HCT116 (cell line): ENCODE measurements at regions not wholly inside any gene's neighbourhood (a gene's known extent, or its start where the extent isn't known, plus 50 kb on each side); places are given as distances from the start of the nearest gene placed in this dataset.

ENCODE experiments used
- EGR1 ChIP-seq: IDR thresholded peaks from 2 replicates; pipeline ENCODE4 v1.6.1; 2012; ENCODE audit warnings: low read depth
- EZH2 ChIP-seq: fragments of 200-600 bp; sonication (generic); IDR thresholded peaks from 2 replicates; pipeline ENCODE4 v1.6.1; 2017; ENCODE audit warnings: antibody characterized with exemption, mixed run types
- EZH2phosphoT487 ChIP-seq: fragments of 200-600 bp; IDR thresholded peaks from 2 replicates; pipeline ENCODE4 v1.6.1; 2018; ENCODE audit warnings: antibody characterized with exemption, borderline replicate concordance
- JUND ChIP-seq: IDR thresholded peaks from 2 replicates; pipeline ENCODE4 v1.6.1; 2012
- MAX ChIP-seq: IDR thresholded peaks from 2 replicates; pipeline ENCODE4 v1.6.1; 2012
- POLR2A ChIP-seq: IDR thresholded peaks from 2 replicates; pipeline ENCODE4 v1.7.0; 2011; ENCODE audit warnings: borderline replicate concordance; ENCODE audit not compliant: insufficient read depth, insufficient read length; ENCODE audit errors: extremely low read depth
- RAD21 ChIP-seq: IDR thresholded peaks from 2 replicates; pipeline ENCODE4 v1.6.1; 2012; ENCODE audit warnings: low read depth, mild to moderate bottlenecking
- REST ChIP-seq: IDR thresholded peaks from 2 replicates; pipeline ENCODE4 v1.6.1; 2012; ENCODE audit warnings: low read depth
- SIN3A ChIP-seq: IDR thresholded peaks from 2 replicates; pipeline ENCODE4 v1.6.1; 2012; ENCODE audit warnings: low read depth
- TCF7L2 ChIP-seq: IDR thresholded peaks from 2 replicates; pipeline ENCODE4 v1.7.0; 2011; ENCODE audit warnings: borderline replicate concordance, inconsistent platforms; ENCODE audit not compliant: insufficient read depth, insufficient read length; ENCODE audit errors: extremely low read depth
- ZNF274 ChIP-seq: fragments of 200-500 bp; sonication (Bioruptor generic); IDR thresholded peaks from 2 replicates; pipeline ENCODE4 v1.6.1; 2014; ENCODE audit warnings: mild to moderate bottlenecking, low read depth, low read length, inconsistent platforms
- TF ChIP-seq, protein P1 (sequence below), 3 experiments: fragments of 200-600 bp in 1 of 3; sonication (generic) in 1 of 3; IDR thresholded peaks in 2 of 3; conservative IDR thresholded peaks in 1 of 3; 2 replicates each; pipeline ENCODE4 v1.5.1; 2012 to 2017; ENCODE audit warnings: low read depth in 2 of 3, low read length in 2 of 3, antibody characterized with exemption in 1 of 3, borderline replicate concordance in 1 of 3, control low read depth in 1 of 3, mild to moderate bottlenecking in 1 of 3, mixed read lengths in 1 of 3, mixed run types in 1 of 3, moderate library complexity in 1 of 3; ENCODE audit not compliant: insufficient read depth in 1 of 3
- TF ChIP-seq, protein P2 (sequence below): IDR thresholded peaks from 2 replicates; pipeline ENCODE4 v1.6.1; 2011; ENCODE audit warnings: mild to moderate bottlenecking, low read length, moderate library complexity; ENCODE audit not compliant: insufficient replicate concordance; ENCODE audit errors: extremely low read depth

- TF ChIP-seq, protein P1, sequence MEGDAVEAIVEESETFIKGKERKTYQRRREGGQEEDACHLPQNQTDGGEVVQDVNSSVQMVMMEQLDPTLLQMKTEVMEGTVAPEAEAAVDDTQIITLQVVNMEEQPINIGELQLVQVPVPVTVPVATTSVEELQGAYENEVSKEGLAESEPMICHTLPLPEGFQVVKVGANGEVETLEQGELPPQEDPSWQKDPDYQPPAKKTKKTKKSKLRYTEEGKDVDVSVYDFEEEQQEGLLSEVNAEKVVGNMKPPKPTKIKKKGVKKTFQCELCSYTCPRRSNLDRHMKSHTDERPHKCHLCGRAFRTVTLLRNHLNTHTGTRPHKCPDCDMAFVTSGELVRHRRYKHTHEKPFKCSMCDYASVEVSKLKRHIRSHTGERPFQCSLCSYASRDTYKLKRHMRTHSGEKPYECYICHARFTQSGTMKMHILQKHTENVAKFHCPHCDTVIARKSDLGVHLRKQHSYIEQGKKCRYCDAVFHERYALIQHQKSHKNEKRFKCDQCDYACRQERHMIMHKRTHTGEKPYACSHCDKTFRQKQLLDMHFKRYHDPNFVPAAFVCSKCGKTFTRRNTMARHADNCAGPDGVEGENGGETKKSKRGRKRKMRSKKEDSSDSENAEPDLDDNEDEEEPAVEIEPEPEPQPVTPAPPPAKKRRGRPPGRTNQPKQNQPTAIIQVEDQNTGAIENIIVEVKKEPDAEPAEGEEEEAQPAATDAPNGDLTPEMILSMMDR (IDR thresholded peaks at IDR 0.05 in 2 of 3, conservative IDR thresholded peaks at IDR 0.05 in 1 of 3; ENCODE audit: borderline replicate concordance in 1 of 3, insufficient read depth in 1 of 3, low read depth in 2 of 3, low read length in 2 of 3), result no peak
- TF ChIP-seq ZNF274 (no peak), POLR2A (no peak), MAX (no peak), RAD21 (no peak), EGR1 (no peak), EZH2phosphoT487 (no peak), REST (no peak), JUND (no peak), EZH2 (no peak), SIN3A (no peak), TCF7L2 (no peak)
- TF ChIP-seq, protein P2, sequence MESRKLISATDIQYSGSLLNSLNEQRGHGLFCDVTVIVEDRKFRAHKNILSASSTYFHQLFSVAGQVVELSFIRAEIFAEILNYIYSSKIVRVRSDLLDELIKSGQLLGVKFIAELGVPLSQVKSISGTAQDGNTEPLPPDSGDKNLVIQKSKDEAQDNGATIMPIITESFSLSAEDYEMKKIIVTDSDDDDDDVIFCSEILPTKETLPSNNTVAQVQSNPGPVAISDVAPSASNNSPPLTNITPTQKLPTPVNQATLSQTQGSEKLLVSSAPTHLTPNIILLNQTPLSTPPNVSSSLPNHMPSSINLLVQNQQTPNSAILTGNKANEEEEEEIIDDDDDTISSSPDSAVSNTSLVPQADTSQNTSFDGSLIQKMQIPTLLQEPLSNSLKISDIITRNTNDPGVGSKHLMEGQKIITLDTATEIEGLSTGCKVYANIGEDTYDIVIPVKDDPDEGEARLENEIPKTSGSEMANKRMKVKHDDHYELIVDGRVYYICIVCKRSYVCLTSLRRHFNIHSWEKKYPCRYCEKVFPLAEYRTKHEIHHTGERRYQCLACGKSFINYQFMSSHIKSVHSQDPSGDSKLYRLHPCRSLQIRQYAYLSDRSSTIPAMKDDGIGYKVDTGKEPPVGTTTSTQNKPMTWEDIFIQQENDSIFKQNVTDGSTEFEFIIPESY, result no peak
These were observed 311.9 kb upstream of the MAP3K7 start for GRCh38 chr6:90898763-90899162.
